Uterus (tissue), 3 donors: ENCODE measurements at regions not wholly inside any gene's neighbourhood (a gene's known extent, or its start where the extent isn't known, plus 50 kb on each side); places are given as distances from the start of the nearest gene placed in this dataset.
"Not testable (repeated sequence)": the region's sequence is repeated elsewhere in the genome, so short reads cannot be mapped to it uniquely, and the experiment has no call there.

Experiments
- DNase-seq, 2 donors: peaks; one replicate each; pipeline ENCODE4 v3.0.0-alpha.2; 2019 to 2020
- H3K27ac ChIP-seq, 2 donors: fragments of 200-600 bp; sonication (generic); 1 replicate in 1 of 2; 2 replicates in 1 of 2; pipeline ENCODE4 v1.5.1; 2016 to 2018
- H3K27me3 ChIP-seq, 2 donors: fragments of 200-600 bp; sonication (generic); one replicate each; pipeline ENCODE4 v1.5.1; 2018 to 2019; ENCODE audit warnings: control low read depth in 1 of 2
- H3K36me3 ChIP-seq, 2 donors: fragments of 200-600 bp; sonication (generic); one replicate each; pipeline ENCODE4 v1.5.1; 2019; ENCODE audit warnings: control low read depth in 1 of 2
- H3K4me1 ChIP-seq, 2 donors: fragments of 200-600 bp; sonication (generic); one replicate each; pipeline ENCODE4 v1.5.1; 2018 to 2019; ENCODE audit warnings: control low read depth in 1 of 2
- H3K4me3 ChIP-seq, 2 donors: fragments of 200-600 bp; sonication (generic); 1 replicate in 1 of 2; 2 replicates in 1 of 2; pipeline ENCODE4 v1.5.1; 2018 to 2019; ENCODE audit warnings: mild to moderate bottlenecking in 1 of 2
- H3K9me3 ChIP-seq, 2 donors: fragments of 200-600 bp; sonication (generic); one replicate each; pipeline ENCODE4 v1.5.1; 2019; ENCODE audit warnings: control low read depth in 1 of 2
- POLR2A ChIP-seq, 2 donors: fragments of 450-650 bp; IDR thresholded peaks; one replicate each; pipeline ENCODE4 v1.6.1; 2016; ENCODE audit warnings: antibody characterized with exemption in 2 of 2, mild to moderate bottlenecking in 1 of 2, moderate library complexity in 1 of 2
- intact Hi-C: fragments of 100-400 bp; cut with DNase I; formaldehyde crosslinking; loops from one replicate; pipeline ENCODE4 v1.15.1; 2023; ENCODE audit warnings: low total_unique reads
- TF ChIP-seq, protein P1 (sequence below), 4 experiments: fragments of 200-600 bp in 2 of 4; fragments of 450-650 bp in 2 of 4; sonication (generic) in 2 of 4; IDR thresholded peaks; one replicate each; pipeline ENCODE4 v1.5.1; 2016 to 2019; ENCODE audit warnings: antibody characterized with exemption in 4 of 4, mild to moderate bottlenecking in 2 of 4, moderate library complexity in 1 of 4
- donor health status: DM: yes; HTN: yes; CAD: no.

DNA sequence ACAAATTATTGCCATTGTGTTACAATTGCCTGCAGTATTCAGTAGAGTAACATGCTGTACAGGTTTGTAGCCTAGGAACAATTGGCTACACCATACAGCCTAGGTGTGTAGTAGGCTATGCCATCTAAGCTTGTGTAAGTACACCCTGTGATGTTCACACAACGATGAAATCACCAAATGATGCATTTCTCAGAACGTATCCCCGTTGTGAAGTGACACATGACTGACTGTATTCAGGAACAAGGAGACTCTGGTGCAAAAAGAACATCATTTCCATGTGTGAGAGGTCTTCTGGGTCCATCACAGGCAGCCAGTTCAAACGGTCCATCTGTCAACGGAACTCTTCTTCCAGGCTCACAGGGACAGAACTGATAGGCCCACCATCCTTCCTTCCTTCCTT lies 263.7 kb downstream of the ANAPC1 start:
- no peaks in the 10 kb centered on the region for H3K4me1 ChIP-seq
- no peak overlapping the region for H3K27ac ChIP-seq
- no peak overlapping the region for H3K4me3 ChIP-seq
- no peaks in the 10 kb centered on the region for H3K27me3 ChIP-seq
- no peak for DNase-seq
- intact Hi-C loops, result no loop called here
- TF ChIP-seq, protein P1, sequence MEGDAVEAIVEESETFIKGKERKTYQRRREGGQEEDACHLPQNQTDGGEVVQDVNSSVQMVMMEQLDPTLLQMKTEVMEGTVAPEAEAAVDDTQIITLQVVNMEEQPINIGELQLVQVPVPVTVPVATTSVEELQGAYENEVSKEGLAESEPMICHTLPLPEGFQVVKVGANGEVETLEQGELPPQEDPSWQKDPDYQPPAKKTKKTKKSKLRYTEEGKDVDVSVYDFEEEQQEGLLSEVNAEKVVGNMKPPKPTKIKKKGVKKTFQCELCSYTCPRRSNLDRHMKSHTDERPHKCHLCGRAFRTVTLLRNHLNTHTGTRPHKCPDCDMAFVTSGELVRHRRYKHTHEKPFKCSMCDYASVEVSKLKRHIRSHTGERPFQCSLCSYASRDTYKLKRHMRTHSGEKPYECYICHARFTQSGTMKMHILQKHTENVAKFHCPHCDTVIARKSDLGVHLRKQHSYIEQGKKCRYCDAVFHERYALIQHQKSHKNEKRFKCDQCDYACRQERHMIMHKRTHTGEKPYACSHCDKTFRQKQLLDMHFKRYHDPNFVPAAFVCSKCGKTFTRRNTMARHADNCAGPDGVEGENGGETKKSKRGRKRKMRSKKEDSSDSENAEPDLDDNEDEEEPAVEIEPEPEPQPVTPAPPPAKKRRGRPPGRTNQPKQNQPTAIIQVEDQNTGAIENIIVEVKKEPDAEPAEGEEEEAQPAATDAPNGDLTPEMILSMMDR (IDR thresholded peaks at IDR 0.05), result no peak
- no peak for TF ChIP-seq POLR2A (IDR thresholded peaks at IDR 0.05)
- no peaks in the 10 kb centered on the region for H3K9me3 ChIP-seq
- no peaks in the 10 kb centered on the region for H3K36me3 ChIP-seq

DNA sequence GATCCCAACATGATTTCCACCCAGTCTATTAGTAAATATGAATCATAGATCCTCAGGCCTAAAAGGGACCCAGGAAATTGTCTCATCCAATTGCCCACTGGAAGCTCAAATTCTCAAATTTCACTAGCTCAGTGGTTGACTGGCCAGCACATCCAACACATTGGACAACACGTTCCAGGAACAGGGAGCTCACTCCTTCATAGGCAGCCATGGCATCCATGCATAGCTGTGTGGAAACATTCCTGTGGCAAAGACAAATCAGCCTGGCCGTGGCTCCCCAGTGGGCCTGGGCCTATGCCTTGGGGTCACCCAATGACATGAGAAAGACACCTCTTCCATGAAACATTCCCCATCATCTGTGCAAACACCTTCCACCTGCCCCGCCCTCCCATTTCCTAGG lies 261.1 kb downstream of the ANAPC1 start:
- DNase-seq, result no peak
- intact Hi-C loops, result no loop called here
- TF ChIP-seq, protein P1 (IDR thresholded peaks at IDR 0.05), result no peak
- TF ChIP-seq POLR2A (IDR thresholded peaks at IDR 0.05), result no peak

DNA sequence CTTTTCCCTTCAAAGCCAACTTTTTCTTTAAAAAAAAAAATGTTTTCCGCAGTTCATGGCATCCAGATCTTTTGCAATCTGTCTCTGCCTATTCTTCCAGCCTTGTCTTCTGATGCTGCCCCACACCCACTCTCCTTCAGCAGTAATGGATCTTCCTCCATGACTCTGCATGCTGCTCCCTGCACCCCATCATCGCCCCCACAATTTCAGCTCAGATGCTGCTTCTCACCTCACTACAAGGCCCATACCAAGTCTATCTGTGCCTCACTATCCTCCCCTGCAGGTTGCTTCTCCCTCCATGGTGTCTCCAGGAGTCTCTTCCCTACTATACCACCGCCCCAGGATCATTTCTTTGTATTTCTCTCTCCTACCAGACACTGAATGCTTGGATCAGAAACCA lies 260.6 kb downstream of the ANAPC1 start:
- Histone ChIP-seq H3K4me3 (no peak overlapping the region), H3K9me3 (no peaks in the 10 kb centered on the region), H3K4me1 (no peaks in the 10 kb centered on the region), H3K27me3 (no peaks in the 10 kb centered on the region), H3K27ac (no peak overlapping the region), H3K36me3 (no peaks in the 10 kb centered on the region)
- TF ChIP-seq POLR2A (IDR thresholded peaks at IDR 0.05), result no peak
- TF ChIP-seq, protein P1 (IDR thresholded peaks at IDR 0.05), result no peak
- intact Hi-C loops, result no loop called here
- no peak for DNase-seq

More for the DNA sequence above, 261.1 kb downstream of the ANAPC1 start:
- Histone ChIP-seq H3K4me1 (no peaks in the 10 kb centered on the region), H3K27ac (no peak overlapping the region), H3K36me3 (no peaks in the 10 kb centered on the region), H3K4me3 (no peak overlapping the region), H3K27me3 (no peaks in the 10 kb centered on the region), H3K9me3 (no peaks in the 10 kb centered on the region)

DNA sequence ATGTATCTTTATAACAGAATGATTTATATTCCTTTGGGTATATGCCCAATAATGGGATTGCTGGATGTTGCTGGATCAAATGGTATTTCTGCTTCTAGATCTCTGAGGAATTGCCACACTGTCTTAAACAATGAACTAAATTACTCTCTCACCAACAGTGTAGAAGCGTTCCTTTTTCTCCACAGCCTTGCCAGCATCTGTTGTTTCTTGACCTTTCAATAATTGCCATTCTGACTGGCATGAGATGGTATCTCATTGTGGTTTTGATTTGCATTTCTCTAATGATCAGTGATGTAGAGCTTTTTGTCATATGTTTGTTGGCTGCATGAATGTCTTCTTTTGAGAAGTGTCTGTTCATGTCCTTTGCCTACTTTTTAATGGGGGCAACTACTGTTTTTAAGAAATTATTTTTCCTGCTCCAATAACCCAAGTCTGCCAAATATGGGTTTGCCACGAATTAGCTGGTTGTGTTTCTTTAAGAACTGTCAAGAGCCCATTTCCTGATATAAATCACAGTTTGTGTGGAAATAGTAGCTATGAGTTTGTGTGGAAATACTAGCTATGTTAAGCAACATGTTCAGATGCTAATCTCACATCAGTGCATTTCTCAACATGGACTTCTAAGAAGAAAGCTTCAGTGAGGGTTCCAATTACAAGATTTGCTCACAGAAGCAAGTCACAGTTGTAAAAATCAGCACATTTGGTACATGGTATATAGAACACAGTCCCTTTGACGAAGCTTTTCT lies 259.4 kb downstream of the ANAPC1 start:
- no peaks in the 10 kb centered on the region for H3K36me3 ChIP-seq
- H3K27ac ChIP-seq, result no peak overlapping the region
- TF ChIP-seq POLR2A (IDR thresholded peaks at IDR 0.05), result no peak
- TF ChIP-seq, protein P1 (IDR thresholded peaks at IDR 0.05), result no peak
- no peaks in the 10 kb centered on the region for H3K27me3 ChIP-seq
- intact Hi-C loops, result no loop called here
- H3K9me3 ChIP-seq, result no peaks in the 10 kb centered on the region
- H3K4me3 ChIP-seq, result no peak overlapping the region
- no peak for DNase-seq
- H3K4me1 ChIP-seq, result no peaks in the 10 kb centered on the region

DNA sequence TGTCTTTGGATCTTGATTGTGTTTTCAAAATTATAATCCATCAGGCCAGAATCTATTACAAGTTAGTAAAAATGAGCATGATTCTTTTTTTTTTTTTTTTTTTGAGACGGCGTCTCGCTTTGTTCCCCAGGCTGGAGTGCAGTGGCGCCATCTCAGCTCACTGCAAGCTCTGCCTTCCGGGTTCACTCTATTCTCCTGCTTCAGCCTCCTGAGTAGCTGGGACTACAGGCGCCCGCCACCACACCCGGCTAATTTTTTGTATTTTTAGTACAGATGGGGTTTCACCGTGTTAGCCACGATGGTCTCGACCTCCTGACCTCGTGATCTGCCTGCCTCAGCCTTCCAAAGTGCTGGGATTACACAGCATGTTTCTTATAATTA lies 258.8 kb downstream of the ANAPC1 start:
- H3K4me3 ChIP-seq, intact Hi-C loops, H3K27me3 ChIP-seq, DNase-seq, H3K9me3 ChIP-seq, H3K27ac ChIP-seq, H3K4me1 ChIP-seq, H3K36me3 ChIP-seq: not testable (repeated sequence)
